ENCODE measurements at regions not wholly inside any gene's neighbourhood (a gene's known extent, or its start where the extent isn't known, plus 50 kb on each side); places are given as distances from the start of the nearest gene placed in this dataset.

GRCh38 chr1:56148326-56149193 lies 430.8 kb downstream of the PLPP3 start:
- no peak overlapping the region for H2AK5ac ChIP-seq (ENCODE audit: low read length)
- no peaks in the 10 kb centered on the region for H3K36me3 ChIP-seq (ENCODE audit: control insufficient read depth in 1 of 2, insufficient read depth in 2 of 2, low read length in 2 of 2)
- no peak overlapping the region for H3K9ac ChIP-seq (ENCODE audit: low read length)
- no peak overlapping the region for H2BK5ac ChIP-seq (ENCODE audit: low read depth, low read length, poor library complexity)
- no peak overlapping the region for H2BK120ac ChIP-seq (ENCODE audit: insufficient read depth, low read length, poor library complexity)
- no peaks in the 10 kb centered on the region for H3K79me2 ChIP-seq (ENCODE audit: control insufficient read depth, insufficient read depth, low read length, poor library complexity)
- no peaks in the 10 kb centered on the region for H3K27me3 ChIP-seq (ENCODE audit: insufficient read depth, low read length)
- no peak overlapping the region for H3K4me2 ChIP-seq (ENCODE audit: low read length)
- no peak overlapping the region for H4K91ac ChIP-seq (ENCODE audit: low read depth, low read length)
- no peak overlapping the region for H3K4ac ChIP-seq (ENCODE audit: low read depth, low read length)
- no peaks in the 10 kb centered on the region for H3K4me1 ChIP-seq (ENCODE audit: control insufficient read depth in 1 of 2, insufficient read depth in 2 of 2, low read length in 2 of 2)
- H4K8ac ChIP-seq (ENCODE audit: low read depth, low read length), result no peak overlapping the region
- H3K23ac ChIP-seq (ENCODE audit: low read length), result no peak overlapping the region
- no peaks in the 10 kb centered on the region for H3K79me1 ChIP-seq (ENCODE audit: low read length)
- no peak overlapping the region for H3K14ac ChIP-seq (ENCODE audit: low read length)
- H3K4me3 ChIP-seq (ENCODE audit: low read depth, low read length), result no peak overlapping the region
- WGBS (ENCODE audit: extremely low coverage, insufficient coverage, insufficient read length), result no CpG with 5 or more reads among the region's 6 CpGs
- no peak overlapping the region for H3K18ac ChIP-seq (ENCODE audit: low read length)
- H4K12ac ChIP-seq (ENCODE audit: low read depth, low read length), result no peak overlapping the region
- H3K27ac ChIP-seq (ENCODE audit: low read depth, low read length), result no peak overlapping the region
- H3K9me3 ChIP-seq (ENCODE audit: insufficient read depth, low read depth, low read length), result no peaks in the 10 kb centered on the region
- no peak for DNase-seq
- H2AFZ ChIP-seq (ENCODE audit: insufficient read depth, low read length, poor library complexity), result no peak overlapping the region
- H2BK12ac ChIP-seq (ENCODE audit: low read length), result no peak overlapping the region

GRCh38 chr1:56147459-56147858 lies 431.9 kb downstream of the PLPP3 start:
- no CpG with 5 or more reads among the region's 1 CpG for WGBS (ENCODE audit: extremely low coverage, insufficient coverage, insufficient read length)
- Histone ChIP-seq H4K91ac (ENCODE audit: low read depth, low read length) (no peak overlapping the region), H3K79me1 (ENCODE audit: low read length) (no peaks in the 10 kb centered on the region), H3K27me3 (ENCODE audit: insufficient read depth, low read length) (no peaks in the 10 kb centered on the region), H3K4me2 (ENCODE audit: low read length) (no peak overlapping the region), H3K4me1 (ENCODE audit: control insufficient read depth in 1 of 2, insufficient read depth in 2 of 2, low read length in 2 of 2) (no peaks in the 10 kb centered on the region), H4K8ac (ENCODE audit: low read depth, low read length) (no peak overlapping the region), H3K4ac (ENCODE audit: low read depth, low read length) (no peak overlapping the region), H3K23ac (ENCODE audit: low read length) (no peak overlapping the region), H4K12ac (ENCODE audit: low read depth, low read length) (no peak overlapping the region), H3K18ac (ENCODE audit: low read length) (no peak overlapping the region), H3K14ac (ENCODE audit: low read length) (no peak overlapping the region), H3K79me2 (ENCODE audit: control insufficient read depth, insufficient read depth, low read length, poor library complexity) (no peaks in the 10 kb centered on the region), H3K27ac (ENCODE audit: low read depth, low read length) (no peak overlapping the region), H3K4me3 (ENCODE audit: low read depth, low read length) (no peak overlapping the region), H3K36me3 (ENCODE audit: control insufficient read depth in 1 of 2, insufficient read depth in 2 of 2, low read length in 2 of 2) (no peaks in the 10 kb centered on the region), H2AFZ (ENCODE audit: insufficient read depth, low read length, poor library complexity) (no peak overlapping the region), H3K9me3 (ENCODE audit: insufficient read depth, low read depth, low read length) (no peaks in the 10 kb centered on the region), H3K9ac (ENCODE audit: low read length) (no peak overlapping the region), H2BK12ac (ENCODE audit: low read length) (no peak overlapping the region), H2BK120ac (ENCODE audit: insufficient read depth, low read length, poor library complexity) (no peak overlapping the region), H2AK5ac (ENCODE audit: low read length) (no peak overlapping the region), H2BK5ac (ENCODE audit: low read depth, low read length, poor library complexity) (no peak overlapping the region)
- no peak for DNase-seq

GRCh38 chr1:56147034-56147433 lies 432.3 kb downstream of the PLPP3 start:
- WGBS (ENCODE audit: extremely low coverage, insufficient coverage, insufficient read length), result no CpG with 5 or more reads among the region's 2 CpGs
- Histone ChIP-seq H3K14ac (ENCODE audit: low read length) (no peak overlapping the region), H3K23ac (ENCODE audit: low read length) (no peak overlapping the region), H3K4me3 (ENCODE audit: low read depth, low read length) (no peak overlapping the region), H3K9ac (ENCODE audit: low read length) (no peak overlapping the region), H2BK120ac (ENCODE audit: insufficient read depth, low read length, poor library complexity) (no peak overlapping the region), H2AFZ (ENCODE audit: insufficient read depth, low read length, poor library complexity) (no peak overlapping the region), H3K79me2 (ENCODE audit: control insufficient read depth, insufficient read depth, low read length, poor library complexity) (no peaks in the 10 kb centered on the region), H3K4me1 (ENCODE audit: control insufficient read depth in 1 of 2, insufficient read depth in 2 of 2, low read length in 2 of 2) (no peaks in the 10 kb centered on the region), H3K4ac (ENCODE audit: low read depth, low read length) (no peak overlapping the region), H4K12ac (ENCODE audit: low read depth, low read length) (no peak overlapping the region), H4K91ac (ENCODE audit: low read depth, low read length) (no peak overlapping the region), H2BK12ac (ENCODE audit: low read length) (no peak overlapping the region), H3K4me2 (ENCODE audit: low read length) (no peak overlapping the region), H3K9me3 (ENCODE audit: insufficient read depth, low read depth, low read length) (no peaks in the 10 kb centered on the region), H4K8ac (ENCODE audit: low read depth, low read length) (no peak overlapping the region), H3K27me3 (ENCODE audit: insufficient read depth, low read length) (no peaks in the 10 kb centered on the region), H2AK5ac (ENCODE audit: low read length) (no peak overlapping the region), H3K18ac (ENCODE audit: low read length) (no peak overlapping the region), H3K36me3 (ENCODE audit: control insufficient read depth in 1 of 2, insufficient read depth in 2 of 2, low read length in 2 of 2) (no peaks in the 10 kb centered on the region), H2BK5ac (ENCODE audit: low read depth, low read length, poor library complexity) (no peak overlapping the region), H3K79me1 (ENCODE audit: low read length) (no peaks in the 10 kb centered on the region), H3K27ac (ENCODE audit: low read depth, low read length) (no peak overlapping the region)
- DNase-seq, result no peak

GRCh38 chr1:56146449-56146848 lies 432.9 kb downstream of the PLPP3 start:
- Histone ChIP-seq H2BK12ac (ENCODE audit: low read length) (no peak overlapping the region), H4K12ac (ENCODE audit: low read depth, low read length) (no peak overlapping the region), H4K91ac (ENCODE audit: low read depth, low read length) (no peak overlapping the region), H3K9me3 (ENCODE audit: insufficient read depth, low read depth, low read length) (no peaks in the 10 kb centered on the region), H2AFZ (ENCODE audit: insufficient read depth, low read length, poor library complexity) (no peak overlapping the region), H3K4me2 (ENCODE audit: low read length) (no peak overlapping the region), H2BK120ac (ENCODE audit: insufficient read depth, low read length, poor library complexity) (no peak overlapping the region), H4K8ac (ENCODE audit: low read depth, low read length) (no peak overlapping the region), H3K27me3 (ENCODE audit: insufficient read depth, low read length) (no peaks in the 10 kb centered on the region), H2AK5ac (ENCODE audit: low read length) (no peak overlapping the region), H3K9ac (ENCODE audit: low read length) (no peak overlapping the region), H3K36me3 (ENCODE audit: control insufficient read depth in 1 of 2, insufficient read depth in 2 of 2, low read length in 2 of 2) (no peaks in the 10 kb centered on the region), H3K79me2 (ENCODE audit: control insufficient read depth, insufficient read depth, low read length, poor library complexity) (no peaks in the 10 kb centered on the region), H3K4ac (ENCODE audit: low read depth, low read length) (no peak overlapping the region), H3K23ac (ENCODE audit: low read length) (no peak overlapping the region), H3K79me1 (ENCODE audit: low read length) (no peaks in the 10 kb centered on the region), H3K18ac (ENCODE audit: low read length) (no peak overlapping the region), H3K14ac (ENCODE audit: low read length) (no peak overlapping the region), H3K27ac (ENCODE audit: low read depth, low read length) (no peak overlapping the region), H3K4me3 (ENCODE audit: low read depth, low read length) (no peak overlapping the region), H2BK5ac (ENCODE audit: low read depth, low read length, poor library complexity) (no peak overlapping the region), H3K4me1 (ENCODE audit: control insufficient read depth in 1 of 2, insufficient read depth in 2 of 2, low read length in 2 of 2) (no peaks in the 10 kb centered on the region)
- no CpG with 5 or more reads among the region's 2 CpGs for WGBS (ENCODE audit: extremely low coverage, insufficient coverage, insufficient read length)
- DNase-seq, result no peak

Data from trophoblast cell (in vitro differentiated cells and primary cell).